VCaP (cell line): ENCODE measurements at regions not wholly inside any gene's neighbourhood (a gene's known extent, or its start where the extent isn't known, plus 50 kb on each side); places are given as distances from the start of the nearest gene placed in this dataset.

Experiments used
- H3K27ac ChIP-seq: fragments of 450-650 bp; 2 replicates; pipeline ENCODE4 v1.5.1; 2017
- CTCF ChIP-seq: fragments of 450-650 bp; conservative IDR thresholded peaks from 2 replicates; pipeline ENCODE4 v1.5.1; 2017; ENCODE audit warnings: mild to moderate bottlenecking, moderate library complexity

- no peak for TF ChIP-seq CTCF
- no peak overlapping the region for H3K27ac ChIP-seq
Observed at GRCh38 chr4:180790471-180790870, 1452.7 kb upstream of the TENM3 start.

- TF ChIP-seq CTCF: no peak
- no peak overlapping the region for H3K27ac ChIP-seq
Observed at GRCh38 chr4:180792541-180792940, 1450.7 kb upstream of the TENM3 start.

- TF ChIP-seq CTCF: no peak
- H3K27ac ChIP-seq: no peak overlapping the region
Observed at GRCh38 chr4:180794333-180794732, 1448.9 kb upstream of the TENM3 start.

- no peak for TF ChIP-seq CTCF
- no peak overlapping the region for H3K27ac ChIP-seq
Observed at GRCh38 chr4:180798036-180798577, 1445.1 kb upstream of the TENM3 start.

GRCh38 chr4:180799798-180800197 is 1443.4 kb upstream of the TENM3 start:
- no peak for TF ChIP-seq CTCF
- H3K27ac ChIP-seq: no peak overlapping the region

GRCh38 chr4:180805101-180805500 is 1438.1 kb upstream of the TENM3 start:
- TF ChIP-seq CTCF: no peak

GRCh38 chr4:180808862-180809261 is 1434.3 kb upstream of the TENM3 start:
- no peak for TF ChIP-seq CTCF
- no peak overlapping the region for H3K27ac ChIP-seq

More at GRCh38 chr4:180805101-180805500, 1438.1 kb upstream of the TENM3 start:
- H3K27ac ChIP-seq: no peak overlapping the region
